Neural progenitor cell (in vitro differentiated cells): ENCODE measurements at regions not wholly inside any gene's neighbourhood (a gene's known extent, or its start where the extent isn't known, plus 50 kb on each side); places are given as distances from the start of the nearest gene placed in this dataset.

Experiments used
- CTCF ChIP-seq: fragments of 200-600 bp; sonication (generic); IDR thresholded peaks from 2 replicates; pipeline ENCODE4 v1.5.1; 2017; ENCODE audit warnings: antibody characterized with exemption, mild to moderate bottlenecking
- EZH2 ChIP-seq: fragments of 200-600 bp; sonication (generic); IDR thresholded peaks from 2 replicates; pipeline ENCODE4 v1.6.1; 2017; ENCODE audit warnings: antibody characterized with exemption, mild to moderate bottlenecking, moderate library complexity
- EZH2phosphoT487 ChIP-seq: fragments of 200-600 bp; sonication (generic); IDR thresholded peaks from 2 replicates; pipeline ENCODE4 v1.6.1; 2017; ENCODE audit warnings: antibody characterized with exemption

- TF ChIP-seq CTCF (no peak), EZH2 (no peak), EZH2phosphoT487 (no peak)
Observed at GRCh38 chr14:104268295-104268694, 129.9 kb downstream of the KIF26A start.
